SKM-1 treated with dmso at 0.1 percent for 144 hours (cell line): ENCODE measurements at regions not wholly inside any gene's neighbourhood (a gene's known extent, or its start where the extent isn't known, plus 50 kb on each side); places are given as distances from the start of the nearest gene placed in this dataset.

Experiments
- DNase-seq: peaks from one replicate; lab custom pipeline; 2025; ENCODE audit not compliant: unreplicated experiment; lab: John Stamatoyannopoulos, UW

DNA sequence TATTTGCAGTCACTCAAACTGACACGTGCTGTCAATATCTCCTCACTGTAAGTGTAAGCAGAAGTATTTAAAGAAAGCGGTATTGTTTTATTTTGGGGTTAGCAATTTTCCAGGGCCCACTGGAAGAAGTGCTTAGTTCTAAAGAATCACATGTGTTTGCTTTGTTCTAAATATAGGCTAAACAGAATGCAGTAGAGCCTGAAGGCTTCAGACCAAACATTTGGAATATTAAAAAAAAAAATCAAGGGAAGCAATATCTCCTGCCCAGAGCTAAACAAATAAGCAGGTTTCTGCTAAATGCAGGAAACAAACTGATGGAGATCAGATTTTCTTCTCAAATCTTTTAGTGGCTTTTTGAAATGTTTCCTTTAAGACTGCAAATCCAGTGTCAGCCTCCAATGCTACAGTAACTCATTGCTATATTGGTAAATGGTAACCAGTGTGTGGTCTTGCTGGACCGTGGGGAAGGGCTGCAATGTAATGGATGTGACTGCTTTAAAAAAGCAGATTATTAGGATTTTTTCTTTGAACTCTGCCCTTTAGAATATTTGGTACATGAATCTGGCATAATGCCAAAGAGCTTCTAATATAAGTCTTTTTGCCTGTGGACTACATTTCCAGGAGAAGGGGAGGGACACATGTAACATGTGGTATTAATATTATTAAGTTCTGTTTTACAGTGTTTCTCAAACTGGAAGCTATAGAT, 317.1 kb upstream of the FERMT1 start:
- DNase-seq: no peak

- DNase-seq: no peak
These were observed 311.3 kb upstream of the FERMT1 start for GRCh38 chr20:6434131-6434530.

- no peak for DNase-seq
These were observed 307.6 kb upstream of the FERMT1 start for GRCh38 chr20:6430381-6430780.

DNA sequence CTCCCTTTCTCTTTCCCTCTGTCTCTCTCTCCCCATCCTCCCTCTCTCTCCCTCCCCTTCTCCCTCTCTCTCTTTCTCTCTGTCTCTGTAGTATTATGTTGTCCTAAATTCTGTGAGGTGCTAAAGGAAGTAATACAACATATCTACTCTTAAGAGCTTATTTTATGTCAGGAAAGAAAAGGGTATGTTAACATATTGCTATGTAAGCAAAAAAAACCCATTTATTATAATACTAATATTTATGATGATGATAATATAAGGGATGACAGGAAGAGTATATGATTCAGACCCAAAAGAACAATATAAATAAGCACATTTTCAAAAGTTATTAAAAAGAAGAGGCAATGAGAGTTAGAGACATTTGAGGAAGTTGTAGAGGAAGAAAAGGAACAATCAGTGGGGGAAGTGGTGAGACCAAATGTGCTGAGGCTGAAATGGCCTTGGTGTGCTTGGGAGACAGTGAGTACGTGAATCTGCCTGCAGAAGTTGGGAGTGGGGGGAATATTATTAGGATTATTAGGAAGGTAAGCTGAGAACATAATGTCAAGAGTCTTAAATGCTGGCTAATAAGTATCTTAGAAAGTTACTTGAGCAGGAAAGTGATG, 303.6 kb upstream of the FERMT1 start:
- DNase-seq: peak; percentile 26

DNA sequence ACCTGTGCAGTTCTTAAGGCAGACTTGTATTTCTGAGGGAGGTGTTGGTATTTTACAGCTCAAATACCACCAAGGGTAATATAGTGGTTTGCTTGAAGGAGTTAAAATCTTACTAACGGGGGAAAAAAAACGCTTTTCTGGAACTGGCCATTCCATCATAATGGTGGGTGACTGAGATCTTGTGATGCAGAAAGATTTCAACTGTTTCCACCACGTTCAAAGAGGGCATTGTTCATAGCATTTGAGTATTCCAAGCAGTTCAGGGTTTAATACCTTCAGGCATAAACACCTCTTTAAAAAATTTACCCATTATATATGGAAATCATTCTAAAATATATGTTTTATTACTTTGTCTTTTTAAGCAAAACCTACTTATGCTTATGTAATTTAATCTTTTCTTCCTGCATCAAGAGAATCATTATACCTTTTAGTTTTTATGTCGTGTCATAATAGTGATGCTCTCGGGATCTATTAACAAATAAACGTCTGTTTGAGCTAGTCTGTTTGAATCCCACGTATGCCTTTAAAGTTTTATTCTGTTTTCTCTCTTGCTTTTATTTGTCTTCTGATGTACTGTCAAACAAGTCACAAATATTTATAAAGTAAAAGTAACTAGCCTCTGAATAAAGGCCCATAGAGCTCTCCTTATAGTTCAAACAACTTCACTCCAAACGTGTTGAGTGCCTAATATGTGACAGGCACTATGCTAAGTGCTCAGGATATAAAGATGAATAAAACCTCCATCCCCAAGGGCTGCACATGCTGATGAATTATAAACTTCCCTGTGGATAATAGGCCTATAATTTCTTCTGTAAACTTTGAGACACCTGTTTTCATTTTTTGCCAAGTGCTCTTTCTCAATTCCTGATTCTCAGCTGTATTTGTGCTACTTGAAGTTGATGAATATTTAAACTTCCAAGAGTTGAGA, 298.8 kb upstream of the FERMT1 start:
- DNase-seq: no peak

- no peak for DNase-seq
These were observed 297.5 kb upstream of the FERMT1 start for GRCh38 chr20:6420336-6420735.

DNA sequence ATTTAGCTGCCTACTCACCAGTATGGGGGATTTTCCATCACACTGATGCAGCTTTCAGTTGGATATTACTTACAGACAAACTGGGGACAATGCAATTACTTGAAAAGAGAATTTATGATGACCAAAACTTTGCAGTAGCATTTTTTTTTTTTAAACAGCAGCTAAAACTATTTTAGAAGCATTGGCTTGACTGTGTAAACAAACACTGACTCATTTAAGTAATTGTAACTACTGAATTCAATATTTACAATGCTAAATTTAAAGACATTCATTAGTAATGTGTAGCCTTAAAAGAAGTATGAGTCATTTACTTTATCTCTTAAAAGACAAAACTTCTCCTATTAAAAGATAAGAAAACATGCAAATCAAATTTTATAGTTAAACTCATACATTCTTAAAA, 295.9 kb upstream of the FERMT1 start:
- DNase-seq: no peak

GRCh38 chr20:6416371-6416770, 293.5 kb upstream of the FERMT1 start:
- DNase-seq: no peak

GRCh38 chr20:6411651-6412050, 288.8 kb upstream of the FERMT1 start:
- DNase-seq: no peak

- DNase-seq: no peak
These were observed 287.9 kb upstream of the FERMT1 start for GRCh38 chr20:6410721-6411120.

- no peak for DNase-seq
These were observed 284.3 kb upstream of the FERMT1 start for GRCh38 chr20:6407163-6407562.

- no peak for DNase-seq
These were observed 279.2 kb upstream of the FERMT1 start for GRCh38 chr20:6401893-6402557.

DNA sequence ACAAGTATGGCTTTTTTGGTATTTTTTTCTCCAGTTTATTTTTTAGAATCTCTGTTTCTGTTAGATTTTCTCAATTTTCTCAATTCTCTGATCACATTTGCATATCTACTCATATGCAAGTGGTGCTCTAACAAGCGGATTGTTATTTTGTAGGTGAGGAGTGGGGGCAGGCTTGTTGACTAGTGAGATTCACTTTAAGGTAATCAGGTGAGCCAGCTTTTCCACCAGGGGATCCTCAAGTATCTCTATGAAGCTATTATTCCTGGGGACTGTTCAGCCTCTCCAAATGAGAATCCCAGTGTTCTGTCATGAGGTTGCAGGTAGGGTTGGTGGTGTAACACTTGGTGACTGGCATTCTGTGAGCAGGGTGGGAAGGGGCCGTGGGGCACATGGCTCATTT, 274.3 kb upstream of the FERMT1 start:
- DNase-seq: no peak

GRCh38 chr20:6395695-6396094, 272.9 kb upstream of the FERMT1 start:
- no peak for DNase-seq

- no peak for DNase-seq
These were observed 265.9 kb upstream of the FERMT1 start for GRCh38 chr20:6388671-6389197.

GRCh38 chr20:6384956-6385486, 262.2 kb upstream of the FERMT1 start:
- DNase-seq: no peak

DNA sequence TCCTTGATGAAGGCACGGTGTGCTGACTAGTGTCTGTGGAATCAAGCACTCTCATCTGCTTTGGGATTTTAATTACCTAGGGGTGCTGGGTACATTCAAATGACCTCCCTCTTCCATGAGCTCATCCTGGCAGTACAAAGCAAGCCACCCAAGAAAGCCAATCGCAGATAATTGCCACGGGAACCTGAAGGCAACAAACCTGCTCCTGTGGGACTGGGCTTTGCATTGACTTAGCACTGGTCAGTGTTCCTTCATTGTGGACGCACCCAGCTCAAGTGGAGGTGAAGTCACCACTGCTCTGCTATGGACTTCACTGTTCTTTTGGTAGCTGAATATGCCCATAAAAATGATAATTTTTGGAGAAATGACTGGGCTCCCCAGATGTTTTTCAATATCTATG, 261.6 kb upstream of the FERMT1 start:
- no peak for DNase-seq

- DNase-seq: no peak
These were observed 259.1 kb upstream of the FERMT1 start for GRCh38 chr20:6381887-6382286.

- no peak for DNase-seq
These were observed 239.4 kb upstream of the FERMT1 start for GRCh38 chr20:6362245-6362644.

DNA sequence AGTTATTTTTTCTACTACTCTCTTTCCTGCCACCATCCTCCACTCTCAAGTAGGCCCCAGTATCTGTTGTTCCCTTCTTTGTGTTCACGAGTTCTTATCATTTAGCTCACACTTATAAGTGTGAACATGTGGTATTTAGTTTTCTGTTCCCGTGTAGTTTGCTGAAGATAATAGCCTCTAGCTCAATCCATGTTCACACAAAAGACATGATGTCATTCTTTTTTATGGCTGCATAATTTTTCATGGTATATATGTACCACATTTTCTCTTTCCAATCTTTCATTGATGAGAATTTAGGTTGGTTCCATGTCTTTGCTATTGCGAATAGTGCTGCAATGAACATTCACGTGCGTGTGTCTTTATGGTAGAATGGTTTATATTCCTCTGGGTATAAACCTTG, 237.9 kb upstream of the FERMT1 start:
- DNase-seq: no peak
